ENCODE measurements at regions not wholly inside any gene's neighbourhood (a gene's known extent, or its start where the extent isn't known, plus 50 kb on each side); places are given as distances from the start of the nearest gene placed in this dataset.

DNA sequence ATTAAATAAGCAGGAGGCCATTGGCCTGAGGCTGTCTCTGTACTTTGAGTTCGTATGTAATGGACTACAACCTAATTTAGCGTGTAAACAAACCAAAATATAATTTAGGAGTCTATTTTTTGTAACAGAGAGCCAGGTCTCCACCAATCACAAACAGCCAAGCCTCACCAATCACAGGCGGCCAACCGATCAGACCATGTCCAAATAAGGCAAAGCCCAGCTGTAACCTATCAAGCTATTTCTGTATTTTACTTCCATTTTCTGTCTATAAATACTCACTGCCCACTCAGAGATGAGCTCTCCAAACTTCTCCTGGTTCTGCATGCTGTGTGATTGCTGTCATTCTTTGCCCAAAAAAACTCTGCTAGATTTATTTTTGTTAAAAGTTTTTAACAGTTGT is 322.7 kb downstream of the NPIPA8 start:
- Histone ChIP-seq H3K27ac (no peak overlapping the region), H3K36me3 (no peaks in the 10 kb centered on the region), H4K20me1 (no peaks in the 10 kb centered on the region), H3K4me2 (peak overlapping the region in 3 of 11 experiments; percentile 10 to 16 (median 13); a peak in 3 of 22 replicates), H3K4me3 (no peak overlapping the region), H3K9me3 (replicated peaks in 1 of 11) (peaks cover 0 to 12% (median 3%) of the 10 kb centered on the region in 11 experiments; a peak in 4 of 22 replicates), H3K4me1 (peaks cover 0 to 6% (median 2%) of the 10 kb centered on the region in 10 experiments; a peak in 4 of 20 replicates), H3K27me3 (no peaks in the 10 kb centered on the region), H3K9ac (no peak overlapping the region)
- no peak for TF ChIP-seq Cebpa-rat (IDR thresholded peaks at IDR 0.05)

- Histone ChIP-seq H3K27ac (no peak overlapping the region), H3K4me3 (no peak overlapping the region), H3K9ac (no peak overlapping the region), H3K9me3 (replicated peaks in 1 of 11) (peaks cover 0 to 8% (median under 1%) of the 10 kb centered on the region in 11 experiments; a peak in 4 of 22 replicates), H3K4me2 (no peak overlapping the region), H3K27me3 (no peaks in the 10 kb centered on the region), H3K36me3 (no peaks in the 10 kb centered on the region), H3K4me1 (0 out of 20 replicates have a peak, but pooled peaks cover 0 to 3% (median 0%) of the 10 kb centered on the region in 10 experiments), H4K20me1 (no peaks in the 10 kb centered on the region)
- TF ChIP-seq Cebpa-rat (IDR thresholded peaks at IDR 0.05), result no peak
Observed at GRCh38 chr16:18008356-18008755, 328.2 kb downstream of the NPIPA8 start.

GRCh38 chr16:18003033-18003432 is 333.5 kb downstream of the NPIPA8 start:
- no peaks in the 10 kb centered on the region for H3K36me3 ChIP-seq
- no peaks in the 10 kb centered on the region for H3K27me3 ChIP-seq
- 0 out of 20 replicates have a peak, but pooled peaks cover 0 to 3% (median 0%) of the 10 kb centered on the region in 10 experiments for H3K4me1 ChIP-seq
- H3K27ac ChIP-seq, result no peak overlapping the region
- H3K9me3 ChIP-seq (replicated peaks in 1 of 11), result no peaks in the 10 kb centered on the region
- no peak for TF ChIP-seq Cebpa-rat (IDR thresholded peaks at IDR 0.05)
- H3K4me3 ChIP-seq, result no peak overlapping the region
- no peak overlapping the region for H3K9ac ChIP-seq
- no peaks in the 10 kb centered on the region for H4K20me1 ChIP-seq
- H3K4me2 ChIP-seq, result no peak overlapping the region

DNA sequence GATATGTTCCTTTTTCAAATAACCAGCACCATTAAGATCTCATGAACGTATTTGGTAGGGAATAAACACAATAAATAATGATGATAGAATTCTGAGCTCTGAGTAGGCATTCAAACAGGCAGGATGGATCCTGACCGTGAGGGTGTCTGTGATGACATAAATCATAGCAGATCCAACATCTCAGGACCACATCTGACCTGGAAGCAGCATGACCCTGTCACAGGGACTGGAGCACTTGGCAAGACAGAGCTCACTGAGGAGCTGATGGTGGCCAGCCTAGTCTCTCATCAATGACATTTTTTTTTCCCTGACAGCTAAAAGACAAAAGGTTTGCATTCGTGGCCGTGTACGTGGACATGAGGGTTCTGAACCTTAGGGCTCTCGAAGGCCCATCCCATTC is 337.5 kb downstream of the NPIPA8 start:
- H3K9me3 ChIP-seq (replicated peaks in 1 of 11), result no peaks in the 10 kb centered on the region
- no peak overlapping the region for H3K27ac ChIP-seq
- H3K9ac ChIP-seq, result no peak overlapping the region
- H3K36me3 ChIP-seq, result no peaks in the 10 kb centered on the region
- no peak overlapping the region for H3K4me3 ChIP-seq
- no peak overlapping the region for H3K4me2 ChIP-seq
- H4K20me1 ChIP-seq, result no peaks in the 10 kb centered on the region
- TF ChIP-seq Cebpa-rat (IDR thresholded peaks at IDR 0.05), result no peak
- H3K4me1 ChIP-seq, result no peaks in the 10 kb centered on the region
- H3K27me3 ChIP-seq, result no peaks in the 10 kb centered on the region

- Histone ChIP-seq H3K4me1 (no peaks in the 10 kb centered on the region), H3K4me2 (no peak overlapping the region), H3K9ac (no peak overlapping the region), H3K27me3 (no peaks in the 10 kb centered on the region), H3K27ac (no peak overlapping the region), H3K4me3 (no peak overlapping the region), H3K9me3 (replicated peaks in 1 of 11) (no peaks in the 10 kb centered on the region), H4K20me1 (no peaks in the 10 kb centered on the region), H3K36me3 (no peaks in the 10 kb centered on the region)
- TF ChIP-seq Cebpa-rat (IDR thresholded peaks at IDR 0.05), result no peak
Observed at GRCh38 chr16:17998550-17998949, 338.0 kb downstream of the NPIPA8 start.

DNA sequence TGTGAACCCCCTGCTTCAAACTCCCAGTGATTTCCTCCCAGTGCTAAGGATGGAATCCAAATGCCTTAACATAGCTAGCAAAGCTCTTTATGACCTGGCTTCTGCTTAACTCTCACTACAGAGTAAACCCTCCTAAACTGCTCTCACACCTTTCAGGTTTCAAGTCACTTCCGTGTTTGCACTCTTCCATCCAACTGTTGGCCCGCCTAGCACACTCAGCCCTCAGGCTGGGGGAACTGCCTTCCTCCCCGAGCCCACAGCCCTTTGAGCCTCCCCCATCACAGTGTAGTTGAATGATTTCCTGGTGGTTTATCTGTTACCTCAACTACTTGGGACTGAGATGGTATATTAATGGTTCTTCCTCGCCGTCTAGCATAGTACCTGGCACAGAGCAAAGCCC is 342.5 kb downstream of the NPIPA8 start:
- Histone ChIP-seq H4K20me1 (no peaks in the 10 kb centered on the region), H3K9ac (no peak overlapping the region), H3K27ac (no peak overlapping the region), H3K4me1 (no peaks in the 10 kb centered on the region), H3K4me2 (no peak overlapping the region), H3K4me3 (no peak overlapping the region), H3K27me3 (no peaks in the 10 kb centered on the region), H3K9me3 (replicated peaks in 1 of 11) (no peaks in the 10 kb centered on the region), H3K36me3 (no peaks in the 10 kb centered on the region)
- TF ChIP-seq Cebpa-rat (IDR thresholded peaks at IDR 0.05), result no peak

- no peak overlapping the region for H3K4me2 ChIP-seq
- no peak for TF ChIP-seq Cebpa-rat (IDR thresholded peaks at IDR 0.05)
- no peaks in the 10 kb centered on the region for H3K36me3 ChIP-seq
- H3K27me3 ChIP-seq, result no peaks in the 10 kb centered on the region
- H3K4me1 ChIP-seq, result no peaks in the 10 kb centered on the region
- no peak overlapping the region for H3K27ac ChIP-seq
- no peak overlapping the region for H3K4me3 ChIP-seq
- no peaks in the 10 kb centered on the region for H3K9me3 ChIP-seq (replicated peaks in 1 of 11)
- H3K9ac ChIP-seq, result no peak overlapping the region
- no peaks in the 10 kb centered on the region for H4K20me1 ChIP-seq
Observed at GRCh38 chr16:17992416-17992815, 344.1 kb downstream of the NPIPA8 start.

GRCh38 chr16:17989255-17989654 is 347.3 kb downstream of the NPIPA8 start:
- H4K20me1 ChIP-seq, result no peaks in the 10 kb centered on the region
- H3K36me3 ChIP-seq, result no peaks in the 10 kb centered on the region
- no peaks in the 10 kb centered on the region for H3K4me1 ChIP-seq
- no peaks in the 10 kb centered on the region for H3K9me3 ChIP-seq (replicated peaks in 1 of 11)
- no peak overlapping the region for H3K4me3 ChIP-seq
- H3K27me3 ChIP-seq, result no peaks in the 10 kb centered on the region
- no peak overlapping the region for H3K9ac ChIP-seq
- H3K4me2 ChIP-seq, result no peak overlapping the region
- H3K27ac ChIP-seq, result no peak overlapping the region
- no peak for TF ChIP-seq Cebpa-rat (IDR thresholded peaks at IDR 0.05)

DNA sequence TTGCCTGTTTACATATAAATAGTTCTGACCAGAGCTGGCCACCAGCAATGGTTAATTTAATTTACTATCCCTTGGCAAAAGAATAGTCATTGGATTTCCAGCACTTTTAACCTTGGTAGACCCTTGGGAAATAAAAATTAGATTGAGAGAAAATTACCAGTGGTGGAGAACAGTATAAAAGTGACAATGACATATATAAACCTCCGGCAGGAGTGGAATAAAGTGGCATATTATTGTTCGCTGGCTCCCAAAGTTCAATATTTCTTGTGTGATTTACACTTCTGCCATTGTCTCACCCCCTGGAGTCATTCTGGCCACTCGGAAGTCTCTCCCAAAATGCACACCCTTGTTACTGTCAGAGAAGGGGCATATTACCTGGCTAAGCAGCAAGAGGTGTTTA is 347.7 kb downstream of the NPIPA8 start:
- Histone ChIP-seq H3K4me1 (no peaks in the 10 kb centered on the region), H3K36me3 (no peaks in the 10 kb centered on the region), H4K20me1 (no peaks in the 10 kb centered on the region), H3K4me3 (no peak overlapping the region), H3K9ac (no peak overlapping the region), H3K27me3 (no peaks in the 10 kb centered on the region), H3K4me2 (no peak overlapping the region), H3K27ac (no peak overlapping the region), H3K9me3 (replicated peaks in 1 of 11) (no peaks in the 10 kb centered on the region)
- TF ChIP-seq Cebpa-rat (IDR thresholded peaks at IDR 0.05), result no peak

GRCh38 chr16:17986991-17987390 is 349.5 kb downstream of the NPIPA8 start:
- no peak overlapping the region for H3K4me2 ChIP-seq
- H3K9ac ChIP-seq, result no peak overlapping the region
- no peaks in the 10 kb centered on the region for H3K9me3 ChIP-seq (replicated peaks in 1 of 11)
- no peaks in the 10 kb centered on the region for H4K20me1 ChIP-seq
- H3K4me1 ChIP-seq, result no peaks in the 10 kb centered on the region
- H3K36me3 ChIP-seq, result no peaks in the 10 kb centered on the region
- TF ChIP-seq Cebpa-rat (IDR thresholded peaks at IDR 0.05), result no peak
- H3K27me3 ChIP-seq, result no peaks in the 10 kb centered on the region
- H3K4me3 ChIP-seq, result no peak overlapping the region
- no peak overlapping the region for H3K27ac ChIP-seq
